ENCODE measurements at regions not wholly inside any gene's neighbourhood (a gene's known extent, or its start where the extent isn't known, plus 50 kb on each side); places are given as distances from the start of the nearest gene placed in this dataset.

DNA sequence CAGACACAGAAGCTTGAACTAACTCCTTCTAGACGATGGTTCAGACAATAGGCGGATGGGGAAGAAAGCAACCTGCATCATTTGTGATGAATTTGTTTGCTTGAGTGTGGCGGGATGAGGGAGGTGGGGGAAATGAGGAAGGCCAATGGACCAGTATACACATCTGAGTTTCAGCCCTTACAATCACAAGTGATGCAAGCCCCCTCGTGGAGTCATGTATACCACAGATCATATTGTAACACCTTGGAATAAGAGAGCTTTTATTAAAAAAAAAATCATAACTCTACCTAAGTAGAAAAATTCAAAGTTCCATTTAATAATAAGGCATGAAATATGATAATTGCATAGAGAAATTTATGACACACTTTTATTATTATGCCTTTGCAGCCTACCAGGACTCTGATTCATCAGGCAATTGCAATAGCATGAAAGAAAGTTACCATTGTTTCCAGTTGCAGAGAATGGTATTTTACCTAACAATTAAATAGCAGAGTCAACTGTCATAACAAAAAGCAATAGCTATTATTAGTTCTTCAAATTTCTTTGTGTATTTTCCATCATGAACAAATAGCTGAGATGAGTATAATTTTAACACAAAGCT is 230.2 kb upstream of the AKR1E2 start:
- ATAC-seq = no peak

DNA sequence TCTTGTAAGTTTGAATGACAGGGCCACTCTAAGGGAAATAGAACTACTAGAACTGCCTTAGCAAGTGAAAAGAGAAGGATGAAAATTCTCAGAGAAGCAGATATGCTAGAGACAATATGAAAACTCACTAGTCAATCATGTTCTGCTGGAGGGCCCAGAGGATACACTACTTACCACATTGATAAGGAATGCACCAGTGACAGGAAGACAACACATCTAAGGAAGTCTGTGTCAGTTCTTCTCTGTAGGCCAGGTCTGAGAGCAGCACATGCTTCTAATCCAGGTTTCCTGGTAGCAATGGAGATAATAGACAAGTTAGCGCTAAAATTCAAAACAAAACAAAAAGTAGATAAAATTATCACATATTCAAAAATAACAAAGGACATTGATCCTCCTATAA is 235.2 kb upstream of the AKR1E2 start:
- Mint-ChIP-seq H3K9me3 (no peaks in the 10 kb centered on the region), H3K27me3 (ENCODE audit: low read depth) (no peaks in the 10 kb centered on the region), H3K27ac (no peak overlapping the region), H3K36me3 (no peaks in the 10 kb centered on the region), H3K4me3 (no peak overlapping the region), H3K4me1 (no peaks in the 10 kb centered on the region)
- TF ChIP-seq SP1 (CRISPR knock-in tag; conservative IDR thresholded peaks at IDR 0.05) (no peak), TP53 (CRISPR knock-in tag; IDR thresholded peaks at IDR 0.05) (no peak), ESRRA (CRISPR knock-in tag; IDR thresholded peaks at IDR 0.05; ENCODE audit: borderline replicate concordance) (no peak)
- TF ChIP-seq, protein P1, sequence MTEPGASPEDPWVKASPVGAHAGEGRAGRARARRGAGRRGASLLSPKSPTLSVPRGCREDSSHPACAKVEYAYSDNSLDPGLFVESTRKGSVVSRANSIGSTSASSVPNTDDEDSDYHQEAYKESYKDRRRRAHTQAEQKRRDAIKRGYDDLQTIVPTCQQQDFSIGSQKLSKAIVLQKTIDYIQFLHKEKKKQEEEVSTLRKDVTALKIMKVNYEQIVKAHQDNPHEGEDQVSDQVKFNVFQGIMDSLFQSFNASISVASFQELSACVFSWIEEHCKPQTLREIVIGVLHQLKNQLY (CRISPR knock-in tag; IDR thresholded peaks at IDR 0.05) = no peak
- TF ChIP-seq, protein P2, sequence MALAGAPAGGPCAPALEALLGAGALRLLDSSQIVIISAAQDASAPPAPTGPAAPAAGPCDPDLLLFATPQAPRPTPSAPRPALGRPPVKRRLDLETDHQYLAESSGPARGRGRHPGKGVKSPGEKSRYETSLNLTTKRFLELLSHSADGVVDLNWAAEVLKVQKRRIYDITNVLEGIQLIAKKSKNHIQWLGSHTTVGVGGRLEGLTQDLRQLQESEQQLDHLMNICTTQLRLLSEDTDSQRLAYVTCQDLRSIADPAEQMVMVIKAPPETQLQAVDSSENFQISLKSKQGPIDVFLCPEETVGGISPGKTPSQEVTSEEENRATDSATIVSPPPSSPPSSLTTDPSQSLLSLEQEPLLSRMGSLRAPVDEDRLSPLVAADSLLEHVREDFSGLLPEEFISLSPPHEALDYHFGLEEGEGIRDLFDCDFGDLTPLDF (CRISPR knock-in tag; IDR thresholded peaks at IDR 0.05) = no peak
- TF ChIP-seq, protein P3, sequence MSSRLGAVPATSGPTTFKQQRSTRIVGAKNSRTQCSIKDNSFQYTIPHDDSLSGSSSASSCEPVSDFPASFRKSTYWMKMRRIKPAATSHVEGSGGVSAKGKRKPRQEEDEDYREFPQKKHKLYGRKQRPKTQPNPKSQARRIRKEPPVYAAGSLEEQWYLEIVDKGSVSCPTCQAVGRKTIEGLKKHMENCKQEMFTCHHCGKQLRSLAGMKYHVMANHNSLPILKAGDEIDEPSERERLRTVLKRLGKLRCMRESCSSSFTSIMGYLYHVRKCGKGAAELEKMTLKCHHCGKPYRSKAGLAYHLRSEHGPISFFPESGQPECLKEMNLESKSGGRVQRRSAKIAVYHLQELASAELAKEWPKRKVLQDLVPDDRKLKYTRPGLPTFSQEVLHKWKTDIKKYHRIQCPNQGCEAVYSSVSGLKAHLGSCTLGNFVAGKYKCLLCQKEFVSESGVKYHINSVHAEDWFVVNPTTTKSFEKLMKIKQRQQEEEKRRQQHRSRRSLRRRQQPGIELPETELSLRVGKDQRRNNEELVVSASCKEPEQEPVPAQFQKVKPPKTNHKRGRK (CRISPR knock-in tag; IDR thresholded peaks at IDR 0.05; ENCODE audit: borderline replicate concordance) = no peak
- DNase-seq (ENCODE audit: low spot score) (no peak), ATAC-seq (no peak)
- ChIA-PET CTCF (no interaction called here), POLR2A (no interaction called here)

More for the DNA sequence above, 230.2 kb upstream of the AKR1E2 start:
- no peak for DNase-seq (ENCODE audit: low spot score)
- Mint-ChIP-seq H3K9me3 (no peaks in the 10 kb centered on the region), H3K27me3 (ENCODE audit: low read depth) (no peaks in the 10 kb centered on the region), H3K36me3 (no peaks in the 10 kb centered on the region), H3K4me1 (no peaks in the 10 kb centered on the region), H3K4me3 (no peak overlapping the region), H3K27ac (no peak overlapping the region)
- no peak for TF ChIP-seq ZNF219 (CRISPR knock-in tag; IDR thresholded peaks at IDR 0.05; ENCODE audit: borderline replicate concordance)
- ChIA-PET POLR2A (no interaction called here), CTCF (no interaction called here)

DNA sequence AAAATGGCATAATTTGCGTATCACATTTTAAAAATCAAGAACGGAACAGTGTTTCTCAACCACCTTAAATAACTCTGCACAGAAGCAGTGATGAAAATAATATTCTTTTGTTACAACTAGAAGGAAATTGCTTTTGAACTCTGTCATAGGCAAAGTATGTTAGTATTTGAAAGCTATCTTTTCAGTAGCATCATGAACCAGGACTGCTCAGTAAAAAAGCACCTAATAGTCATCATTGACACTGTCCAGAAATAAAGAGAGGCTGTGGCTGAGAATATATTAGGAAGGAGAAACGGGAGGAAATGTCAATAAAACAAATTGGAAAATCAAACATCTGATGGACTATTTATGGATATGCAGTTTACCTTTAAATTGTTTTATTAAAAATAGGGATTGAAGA is 237.2 kb upstream of the AKR1E2 start:
- H3K9me3 Mint-ChIP-seq = peaks cover 1% of the 10 kb centered on the region; the same call in 1 of the 2 replicates
- DNase-seq (ENCODE audit: low spot score) = no peak
- ChIA-PET CTCF (interaction anchor here (0.6 kb wide), 1 partner anchor 11 kb away, joined by 3 read pairs; no protein-coding TSS in a partner anchor), POLR2A (no interaction called here)
- TF ChIP-seq SMAD4 (CRISPR knock-in tag; IDR thresholded peaks at IDR 0.05) (no peak), FOXP1 (CRISPR knock-in tag; IDR thresholded peaks at IDR 0.05; ENCODE audit: borderline replicate concordance) (no peak)
- TF ChIP-seq, protein P4, sequence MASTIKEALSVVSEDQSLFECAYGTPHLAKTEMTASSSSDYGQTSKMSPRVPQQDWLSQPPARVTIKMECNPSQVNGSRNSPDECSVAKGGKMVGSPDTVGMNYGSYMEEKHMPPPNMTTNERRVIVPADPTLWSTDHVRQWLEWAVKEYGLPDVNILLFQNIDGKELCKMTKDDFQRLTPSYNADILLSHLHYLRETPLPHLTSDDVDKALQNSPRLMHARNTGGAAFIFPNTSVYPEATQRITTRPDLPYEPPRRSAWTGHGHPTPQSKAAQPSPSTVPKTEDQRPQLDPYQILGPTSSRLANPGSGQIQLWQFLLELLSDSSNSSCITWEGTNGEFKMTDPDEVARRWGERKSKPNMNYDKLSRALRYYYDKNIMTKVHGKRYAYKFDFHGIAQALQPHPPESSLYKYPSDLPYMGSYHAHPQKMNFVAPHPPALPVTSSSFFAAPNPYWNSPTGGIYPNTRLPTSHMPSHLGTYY (CRISPR knock-in tag; IDR thresholded peaks at IDR 0.05) = no peak
- TF ChIP-seq, protein P5, sequence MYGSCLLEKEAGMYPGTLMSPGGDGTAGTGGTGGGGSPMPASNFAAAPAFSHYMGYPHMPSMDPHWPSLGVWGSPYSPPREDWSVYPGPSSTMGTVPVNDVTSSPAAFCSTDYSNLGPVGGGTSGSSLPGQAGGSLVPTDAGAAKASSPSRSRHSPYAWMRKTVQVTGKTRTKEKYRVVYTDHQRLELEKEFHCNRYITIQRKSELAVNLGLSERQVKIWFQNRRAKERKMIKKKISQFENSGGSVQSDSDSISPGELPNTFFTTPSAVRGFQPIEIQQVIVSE (CRISPR knock-in tag; IDR thresholded peaks at IDR 0.05; ENCODE audit: borderline replicate concordance) = no peak
- no peak for ATAC-seq
- no peak overlapping the region for H3K27ac Mint-ChIP-seq
- H3K27me3 Mint-ChIP-seq (ENCODE audit: low read depth) = no peaks in the 10 kb centered on the region
- H3K36me3 Mint-ChIP-seq = no peaks in the 10 kb centered on the region
- no peak overlapping the region for H3K4me3 Mint-ChIP-seq
- no peaks in the 10 kb centered on the region for H3K4me1 Mint-ChIP-seq

DNA sequence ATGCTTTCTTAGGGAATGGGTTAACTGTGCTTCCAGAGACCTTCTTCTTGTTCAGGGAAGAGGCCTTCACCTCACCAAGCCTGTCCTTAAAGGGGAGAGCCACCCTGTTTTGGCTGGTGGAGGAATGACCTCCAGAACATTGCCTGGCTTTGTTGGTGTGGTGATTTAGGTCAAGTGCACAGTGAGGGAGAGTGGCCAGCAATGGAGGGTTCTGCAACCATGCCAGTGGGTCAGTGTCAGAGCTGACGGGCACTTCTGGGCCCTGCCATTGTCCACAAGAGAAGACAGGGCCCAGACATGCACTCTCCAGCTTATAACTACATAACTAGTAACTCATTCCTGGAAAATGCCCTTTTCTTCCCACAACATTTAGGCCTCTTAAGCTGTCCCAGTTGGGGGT is 238.5 kb upstream of the AKR1E2 start:
- no peaks in the 10 kb centered on the region for H3K4me1 Mint-ChIP-seq
- H3K36me3 Mint-ChIP-seq = no peaks in the 10 kb centered on the region
- DNase-seq (ENCODE audit: low spot score) (no peak), ATAC-seq (no peak)
- H3K9me3 Mint-ChIP-seq = peaks cover 11% of the 10 kb centered on the region
- no peaks in the 10 kb centered on the region for H3K27me3 Mint-ChIP-seq (ENCODE audit: low read depth)
- H3K27ac Mint-ChIP-seq = no peak overlapping the region
- no peak overlapping the region for H3K4me3 Mint-ChIP-seq
- ChIA-PET CTCF (no interaction called here), POLR2A (no interaction called here)
- TF ChIP-seq NR1H2 (CRISPR knock-in tag; IDR thresholded peaks at IDR 0.05) (no peak), SMAD4 (CRISPR knock-in tag; IDR thresholded peaks at IDR 0.05) (no peak), ZNF317 (CRISPR knock-in tag; IDR thresholded peaks at IDR 0.05; ENCODE audit: borderline replicate concordance, low read depth) (no peak), EMX1 (CRISPR knock-in tag; IDR thresholded peaks at IDR 0.05) (no peak), ATF1 (CRISPR knock-in tag; IDR thresholded peaks at IDR 0.05) (no peak), GTF2I (CRISPR knock-in tag; conservative IDR thresholded peaks at IDR 0.05) (no peak), KAT7 (CRISPR knock-in tag; IDR thresholded peaks at IDR 0.05; ENCODE audit: borderline replicate concordance) (no peak), NFE2L1 (CRISPR knock-in tag; IDR thresholded peaks at IDR 0.05) (no peak), IRF2 (CRISPR knock-in tag; IDR thresholded peaks at IDR 0.05; ENCODE audit: borderline replicate concordance, low read depth) (no peak), ZNF219 (CRISPR knock-in tag; IDR thresholded peaks at IDR 0.05; ENCODE audit: borderline replicate concordance) (no peak), CREM (CRISPR knock-in tag; IDR thresholded peaks at IDR 0.05) (no peak)
- TF ChIP-seq, protein P6, sequence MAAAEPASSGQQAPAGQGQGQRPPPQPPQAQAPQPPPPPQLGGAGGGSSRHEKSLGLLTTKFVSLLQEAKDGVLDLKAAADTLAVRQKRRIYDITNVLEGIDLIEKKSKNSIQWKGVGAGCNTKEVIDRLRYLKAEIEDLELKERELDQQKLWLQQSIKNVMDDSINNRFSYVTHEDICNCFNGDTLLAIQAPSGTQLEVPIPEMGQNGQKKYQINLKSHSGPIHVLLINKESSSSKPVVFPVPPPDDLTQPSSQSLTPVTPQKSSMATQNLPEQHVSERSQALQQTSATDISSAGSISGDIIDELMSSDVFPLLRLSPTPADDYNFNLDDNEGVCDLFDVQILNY (CRISPR knock-in tag; IDR thresholded peaks at IDR 0.05) = no peak
- TF ChIP-seq, protein P7, sequence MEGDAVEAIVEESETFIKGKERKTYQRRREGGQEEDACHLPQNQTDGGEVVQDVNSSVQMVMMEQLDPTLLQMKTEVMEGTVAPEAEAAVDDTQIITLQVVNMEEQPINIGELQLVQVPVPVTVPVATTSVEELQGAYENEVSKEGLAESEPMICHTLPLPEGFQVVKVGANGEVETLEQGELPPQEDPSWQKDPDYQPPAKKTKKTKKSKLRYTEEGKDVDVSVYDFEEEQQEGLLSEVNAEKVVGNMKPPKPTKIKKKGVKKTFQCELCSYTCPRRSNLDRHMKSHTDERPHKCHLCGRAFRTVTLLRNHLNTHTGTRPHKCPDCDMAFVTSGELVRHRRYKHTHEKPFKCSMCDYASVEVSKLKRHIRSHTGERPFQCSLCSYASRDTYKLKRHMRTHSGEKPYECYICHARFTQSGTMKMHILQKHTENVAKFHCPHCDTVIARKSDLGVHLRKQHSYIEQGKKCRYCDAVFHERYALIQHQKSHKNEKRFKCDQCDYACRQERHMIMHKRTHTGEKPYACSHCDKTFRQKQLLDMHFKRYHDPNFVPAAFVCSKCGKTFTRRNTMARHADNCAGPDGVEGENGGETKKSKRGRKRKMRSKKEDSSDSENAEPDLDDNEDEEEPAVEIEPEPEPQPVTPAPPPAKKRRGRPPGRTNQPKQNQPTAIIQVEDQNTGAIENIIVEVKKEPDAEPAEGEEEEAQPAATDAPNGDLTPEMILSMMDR (IDR thresholded peaks at IDR 0.05) = no peak
